ENCODE measurements at regions not wholly inside any gene's neighbourhood (a gene's known extent, or its start where the extent isn't known, plus 50 kb on each side); places are given as distances from the start of the nearest gene placed in this dataset.

GRCh38 chr7:93830141-93830925 lies 60.2 kb downstream of the TFPI2 start:
- intact Hi-C loops (cut with DNase I): no loop called here
- Histone ChIP-seq H3K27ac (ENCODE audit: low read depth in 2 of 2, low read length in 2 of 2) (no peak overlapping the region), H3K4me3 (ENCODE audit: low read length in 3 of 3) (no peak overlapping the region), H3K9me3 (ENCODE audit: control insufficient read depth in 2 of 3, insufficient read depth in 1 of 3, low read length in 3 of 3) (no peaks in the 10 kb centered on the region), H3K9ac (ENCODE audit: low read length in 3 of 3) (no peak overlapping the region), H3K27me3 (ENCODE audit: control insufficient read depth, insufficient read depth, low read length) (no peaks in the 10 kb centered on the region), H3K4me1 (ENCODE audit: control insufficient read depth in 2 of 3, insufficient read depth in 2 of 3, low read depth in 1 of 3, low read length in 3 of 3) (no peaks in the 10 kb centered on the region), H3K36me3 (ENCODE audit: control insufficient read depth in 2 of 3, insufficient read depth in 3 of 3, low read length in 3 of 3) (no peaks in the 10 kb centered on the region)
- DNase-seq: no peak
- FAIRE-seq: no peak
- no peak for TF ChIP-seq CTCF (IDR thresholded peaks at IDR 0.05; ENCODE audit: borderline replicate concordance, extremely low read depth, insufficient read depth)

- FAIRE-seq (no peak), DNase-seq (no peak)
- intact Hi-C loops (cut with DNase I): no loop called here
- H3K36me3 ChIP-seq (ENCODE audit: control insufficient read depth in 2 of 3, insufficient read depth in 3 of 3, low read length in 3 of 3): no peaks in the 10 kb centered on the region
- no peak overlapping the region for H3K27ac ChIP-seq (ENCODE audit: low read depth in 2 of 2, low read length in 2 of 2)
- no peak overlapping the region for H3K4me3 ChIP-seq (ENCODE audit: low read length in 3 of 3)
- no peaks in the 10 kb centered on the region for H3K9me3 ChIP-seq (ENCODE audit: control insufficient read depth in 2 of 3, insufficient read depth in 1 of 3, low read length in 3 of 3)
- no peak for TF ChIP-seq CTCF (IDR thresholded peaks at IDR 0.05; ENCODE audit: borderline replicate concordance, extremely low read depth, insufficient read depth)
- H3K27me3 ChIP-seq (ENCODE audit: control insufficient read depth, insufficient read depth, low read length): no peaks in the 10 kb centered on the region
- no peaks in the 10 kb centered on the region for H3K4me1 ChIP-seq (ENCODE audit: control insufficient read depth in 2 of 3, insufficient read depth in 2 of 3, low read depth in 1 of 3, low read length in 3 of 3)
- H3K9ac ChIP-seq (ENCODE audit: low read length in 3 of 3): no peak overlapping the region
These were observed 62.3 kb downstream of the TFPI2 start for GRCh38 chr7:93828260-93828659.

- H3K27ac ChIP-seq (ENCODE audit: low read depth in 2 of 2, low read length in 2 of 2): no peak overlapping the region
- H3K4me1 ChIP-seq (ENCODE audit: control insufficient read depth in 2 of 3, insufficient read depth in 2 of 3, low read depth in 1 of 3, low read length in 3 of 3): no peaks in the 10 kb centered on the region
- H3K27me3 ChIP-seq (ENCODE audit: control insufficient read depth, insufficient read depth, low read length): no peaks in the 10 kb centered on the region
- no peak overlapping the region for H3K4me3 ChIP-seq (ENCODE audit: low read length in 3 of 3)
- DNase-seq (no peak), FAIRE-seq (no peak)
- intact Hi-C loops (cut with DNase I): no loop called here
- no peaks in the 10 kb centered on the region for H3K36me3 ChIP-seq (ENCODE audit: control insufficient read depth in 2 of 3, insufficient read depth in 3 of 3, low read length in 3 of 3)
- no peak overlapping the region for H3K9ac ChIP-seq (ENCODE audit: low read length in 3 of 3)
- H3K9me3 ChIP-seq (ENCODE audit: control insufficient read depth in 2 of 3, insufficient read depth in 1 of 3, low read length in 3 of 3): no peaks in the 10 kb centered on the region
- TF ChIP-seq CTCF (IDR thresholded peaks at IDR 0.05; ENCODE audit: borderline replicate concordance, extremely low read depth, insufficient read depth): no peak
These were observed 66.9 kb downstream of the TFPI2 start for GRCh38 chr7:93823621-93824020.

GRCh38 chr7:93821463-93821862 lies 69.1 kb downstream of the TFPI2 start:
- no peak for FAIRE-seq

More at GRCh38 chr7:93821463-93821862, 69.1 kb downstream of the TFPI2 start:
- DNase-seq: no peak
- Histone ChIP-seq H3K36me3 (ENCODE audit: control insufficient read depth in 2 of 3, insufficient read depth in 3 of 3, low read length in 3 of 3) (no peaks in the 10 kb centered on the region), H3K9ac (ENCODE audit: low read length in 3 of 3) (no peak overlapping the region), H3K27me3 (ENCODE audit: control insufficient read depth, insufficient read depth, low read length) (no peaks in the 10 kb centered on the region), H3K4me3 (ENCODE audit: low read length in 3 of 3) (no peak overlapping the region), H3K27ac (ENCODE audit: low read depth in 2 of 2, low read length in 2 of 2) (no peak overlapping the region), H3K9me3 (ENCODE audit: control insufficient read depth in 2 of 3, insufficient read depth in 1 of 3, low read length in 3 of 3) (no peaks in the 10 kb centered on the region), H3K4me1 (ENCODE audit: control insufficient read depth in 2 of 3, insufficient read depth in 2 of 3, low read depth in 1 of 3, low read length in 3 of 3) (no peaks in the 10 kb centered on the region)
- no peak for TF ChIP-seq CTCF (IDR thresholded peaks at IDR 0.05; ENCODE audit: borderline replicate concordance, extremely low read depth, insufficient read depth)
- intact Hi-C loops (cut with DNase I): no loop called here

All from kidney (tissue), 13 donors.